Muscle of leg (tissue), 3 donors: ENCODE measurements at regions not wholly inside any gene's neighbourhood (a gene's known extent, or its start where the extent isn't known, plus 50 kb on each side); places are given as distances from the start of the nearest gene placed in this dataset.
A peak's percentile ranks its signal among the peaks of the same experiment; 100 is the strongest.
"Not testable (repeated sequence)": the region's sequence is repeated elsewhere in the genome, so short reads cannot be mapped to it uniquely, and the experiment has no call there.

Source experiments
- DNase-seq: peaks from one replicate; pipeline ENCODE4 v3.0.0; 2013
- H3K27ac ChIP-seq: one replicate; pipeline ENCODE4 v1.5.1; 2013; ENCODE audit warnings: mild to moderate bottlenecking, low read length, control low read depth
- H3K27me3 ChIP-seq: one replicate; pipeline ENCODE4 v1.6.1; 2013; ENCODE audit warnings: low read length; ENCODE audit not compliant: control insufficient read depth, insufficient read depth
- H3K36me3 ChIP-seq: one replicate; pipeline ENCODE4 v1.6.1; 2013; ENCODE audit warnings: low read length; ENCODE audit not compliant: control insufficient read depth, insufficient read depth
- H3K4me1 ChIP-seq: one replicate; pipeline ENCODE4 v1.6.1; 2013; ENCODE audit warnings: low read length; ENCODE audit not compliant: control insufficient read depth, insufficient read depth
- H3K4me3 ChIP-seq: one replicate; pipeline ENCODE4 v1.5.1; 2013; ENCODE audit warnings: low read length, control low read depth
- H3K9me3 ChIP-seq: replicated peaks from 2 replicates; pipeline ENCODE4 v1.6.1; 2013; ENCODE audit warnings: low read depth, low read length; ENCODE audit not compliant: control insufficient read depth
- WGBS: methylation state at CpG from one replicate; pipeline ENCODE4 v1.1.5; 2013; ENCODE audit warnings: missing lambda C conversion rate; ENCODE audit not compliant: insufficient coverage; 5-methylcytosine and 5-hydroxymethylcytosine counted together

- DNase-seq, H3K27me3 ChIP-seq, H3K36me3 ChIP-seq, H3K4me1 ChIP-seq, H3K4me3 ChIP-seq, H3K27ac ChIP-seq, H3K9me3 ChIP-seq: not testable (repeated sequence)
- WGBS = no CpG with 5 or more reads among the region's 5 CpGs
Measured at GRCh38 chr2:181737302-181737701, 57.0 kb upstream of the NEUROD1 start.

GRCh38 chr2:181738074-181738473 is 57.8 kb upstream of the NEUROD1 start:
- no peaks in the 10 kb centered on the region for H3K36me3 ChIP-seq
- no peaks in the 10 kb centered on the region for H3K9me3 ChIP-seq
- no peak for DNase-seq
- no peaks in the 10 kb centered on the region for H3K27me3 ChIP-seq
- H3K4me1 ChIP-seq = no peaks in the 10 kb centered on the region
- H3K27ac ChIP-seq = no peak overlapping the region
- no peak overlapping the region for H3K4me3 ChIP-seq
- WGBS = no CpG with 5 or more reads among the region's 2 CpGs

- no peaks in the 10 kb centered on the region for H3K4me1 ChIP-seq
- no peaks in the 10 kb centered on the region for H3K9me3 ChIP-seq
- no peaks in the 10 kb centered on the region for H3K36me3 ChIP-seq
- H3K27me3 ChIP-seq = no peaks in the 10 kb centered on the region
- no peak overlapping the region for H3K27ac ChIP-seq
- DNase-seq = no peak
- no CpG with 5 or more reads among the region's 4 CpGs for WGBS
- no peak overlapping the region for H3K4me3 ChIP-seq
Measured at GRCh38 chr2:181738563-181738962, 58.2 kb upstream of the NEUROD1 start.

GRCh38 chr2:181741756-181742155 is 61.4 kb upstream of the NEUROD1 start:
- no CpG with 5 or more reads among the region's 1 CpG for WGBS
- Histone ChIP-seq H3K4me3 (no peak overlapping the region), H3K9me3 (no peaks in the 10 kb centered on the region), H3K36me3 (no peaks in the 10 kb centered on the region), H3K27ac (no peak overlapping the region), H3K27me3 (no peaks in the 10 kb centered on the region), H3K4me1 (no peaks in the 10 kb centered on the region)
- peak; percentile 10 for DNase-seq

GRCh38 chr2:181742361-181742760 is 62.0 kb upstream of the NEUROD1 start:
- WGBS = 20% methylated on average over 2 of the region's 3 CpGs
- DNase-seq = no peak

GRCh38 chr2:181742922-181743722 is 62.8 kb upstream of the NEUROD1 start:
- Histone ChIP-seq H3K27ac (no peak overlapping the region), H3K27me3 (no peaks in the 10 kb centered on the region)

More at GRCh38 chr2:181742361-181742760, 62.0 kb upstream of the NEUROD1 start:
- H3K4me1 ChIP-seq = no peaks in the 10 kb centered on the region
- H3K36me3 ChIP-seq = no peaks in the 10 kb centered on the region
- H3K27me3 ChIP-seq = no peaks in the 10 kb centered on the region
- no peak overlapping the region for H3K27ac ChIP-seq
- H3K4me3 ChIP-seq = no peak overlapping the region
- no peaks in the 10 kb centered on the region for H3K9me3 ChIP-seq

GRCh38 chr2:181743723-181744031 is 63.4 kb upstream of the NEUROD1 start:
- no CpG with 5 or more reads among the region's 2 CpGs for WGBS

More at GRCh38 chr2:181742922-181743722, 62.8 kb upstream of the NEUROD1 start:
- Histone ChIP-seq H3K4me1 (no peaks in the 10 kb centered on the region), H3K4me3 (no peak overlapping the region), H3K9me3 (no peaks in the 10 kb centered on the region), H3K36me3 (no peaks in the 10 kb centered on the region)
- WGBS = no CpG with 5 or more reads among the region's 6 CpGs
- peak; percentile 74 for DNase-seq

GRCh38 chr2:181745796-181746540 is 65.7 kb upstream of the NEUROD1 start:
- no peak overlapping the region for H3K27ac ChIP-seq
- H3K27me3 ChIP-seq = no peaks in the 10 kb centered on the region
- H3K9me3 ChIP-seq = no peaks in the 10 kb centered on the region
- WGBS = no CpG with 5 or more reads among the region's 3 CpGs
- no peaks in the 10 kb centered on the region for H3K4me1 ChIP-seq
- no peak overlapping the region for H3K4me3 ChIP-seq
- no peak for DNase-seq
- no peaks in the 10 kb centered on the region for H3K36me3 ChIP-seq

More at GRCh38 chr2:181743723-181744031, 63.4 kb upstream of the NEUROD1 start:
- Histone ChIP-seq H3K27ac (no peak overlapping the region), H3K9me3 (no peaks in the 10 kb centered on the region), H3K27me3 (no peaks in the 10 kb centered on the region), H3K36me3 (no peaks in the 10 kb centered on the region), H3K4me1 (no peaks in the 10 kb centered on the region), H3K4me3 (no peak overlapping the region)
- no peak for DNase-seq

- Histone ChIP-seq H3K4me3 (no peak overlapping the region), H3K36me3 (no peaks in the 10 kb centered on the region), H3K9me3 (no peaks in the 10 kb centered on the region), H3K4me1 (no peaks in the 10 kb centered on the region), H3K27ac (no peak overlapping the region), H3K27me3 (no peaks in the 10 kb centered on the region)
- no peak for DNase-seq
- WGBS = no CpG with 5 or more reads among the region's 2 CpGs
Measured at GRCh38 chr2:181746844-181747243, 66.5 kb upstream of the NEUROD1 start.

GRCh38 chr2:181750305-181750704 is 70.0 kb upstream of the NEUROD1 start:
- Histone ChIP-seq H3K4me3 (no peak overlapping the region), H3K27me3 (no peaks in the 10 kb centered on the region), H3K9me3 (no peaks in the 10 kb centered on the region), H3K27ac (no peak overlapping the region), H3K36me3 (no peaks in the 10 kb centered on the region), H3K4me1 (no peaks in the 10 kb centered on the region)
- 83% methylated on average over 6 of the region's 8 CpGs for WGBS
- no peak for DNase-seq
